Loucy (cell line): ENCODE measurements at regions not wholly inside any gene's neighbourhood (a gene's known extent, or its start where the extent isn't known, plus 50 kb on each side); places are given as distances from the start of the nearest gene placed in this dataset.
"Not testable (repeated sequence)": the region's sequence is repeated elsewhere in the genome, so short reads cannot be mapped to it uniquely, and the experiment has no call there.

Experiments used
- EZH2phosphoT487 ChIP-seq: fragments of 200-600 bp; IDR thresholded peaks from 2 replicates; pipeline ENCODE4 v1.6.1; 2018; ENCODE audit warnings: antibody characterized with exemption, mild to moderate bottlenecking, moderate library complexity, borderline replicate concordance
- TF ChIP-seq, protein P1 (sequence below): fragments of 200-600 bp; sonication (generic); conservative IDR thresholded peaks from 2 replicates; pipeline ENCODE4 v1.5.1; 2014; ENCODE audit warnings: mild to moderate bottlenecking, antibody characterized with exemption, low read length

GRCh38 chr1:206374725-206375124 is 95.6 kb upstream of the IKBKE start:
- TF ChIP-seq, protein P1, sequence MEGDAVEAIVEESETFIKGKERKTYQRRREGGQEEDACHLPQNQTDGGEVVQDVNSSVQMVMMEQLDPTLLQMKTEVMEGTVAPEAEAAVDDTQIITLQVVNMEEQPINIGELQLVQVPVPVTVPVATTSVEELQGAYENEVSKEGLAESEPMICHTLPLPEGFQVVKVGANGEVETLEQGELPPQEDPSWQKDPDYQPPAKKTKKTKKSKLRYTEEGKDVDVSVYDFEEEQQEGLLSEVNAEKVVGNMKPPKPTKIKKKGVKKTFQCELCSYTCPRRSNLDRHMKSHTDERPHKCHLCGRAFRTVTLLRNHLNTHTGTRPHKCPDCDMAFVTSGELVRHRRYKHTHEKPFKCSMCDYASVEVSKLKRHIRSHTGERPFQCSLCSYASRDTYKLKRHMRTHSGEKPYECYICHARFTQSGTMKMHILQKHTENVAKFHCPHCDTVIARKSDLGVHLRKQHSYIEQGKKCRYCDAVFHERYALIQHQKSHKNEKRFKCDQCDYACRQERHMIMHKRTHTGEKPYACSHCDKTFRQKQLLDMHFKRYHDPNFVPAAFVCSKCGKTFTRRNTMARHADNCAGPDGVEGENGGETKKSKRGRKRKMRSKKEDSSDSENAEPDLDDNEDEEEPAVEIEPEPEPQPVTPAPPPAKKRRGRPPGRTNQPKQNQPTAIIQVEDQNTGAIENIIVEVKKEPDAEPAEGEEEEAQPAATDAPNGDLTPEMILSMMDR: not testable (repeated sequence)
- not testable (repeated sequence) for TF ChIP-seq EZH2phosphoT487
